ENCODE measurements at regions not wholly inside any gene's neighbourhood (a gene's known extent, or its start where the extent isn't known, plus 50 kb on each side); places are given as distances from the start of the nearest gene placed in this dataset.

DNA sequence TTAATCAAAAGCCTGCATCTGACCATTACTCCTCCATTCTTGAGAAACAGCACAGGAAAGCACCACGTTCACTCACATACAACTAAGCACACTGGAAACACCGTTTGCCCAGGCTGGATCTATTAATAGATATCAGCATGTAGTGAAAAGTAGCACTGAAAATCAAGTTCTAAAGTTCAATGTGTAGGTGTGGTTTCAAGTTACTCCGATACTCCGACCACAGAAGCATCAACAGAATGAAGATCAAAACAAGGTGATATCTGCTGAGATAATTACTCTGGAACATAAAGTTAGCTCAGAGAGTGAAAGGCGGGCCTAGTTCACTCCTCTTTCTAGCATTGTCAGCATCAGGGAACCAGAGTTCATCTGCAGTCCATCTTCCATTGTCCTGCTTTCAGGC lies 1367.4 kb upstream of the ACVR2A start:
- TF ChIP-seq, protein P1, sequence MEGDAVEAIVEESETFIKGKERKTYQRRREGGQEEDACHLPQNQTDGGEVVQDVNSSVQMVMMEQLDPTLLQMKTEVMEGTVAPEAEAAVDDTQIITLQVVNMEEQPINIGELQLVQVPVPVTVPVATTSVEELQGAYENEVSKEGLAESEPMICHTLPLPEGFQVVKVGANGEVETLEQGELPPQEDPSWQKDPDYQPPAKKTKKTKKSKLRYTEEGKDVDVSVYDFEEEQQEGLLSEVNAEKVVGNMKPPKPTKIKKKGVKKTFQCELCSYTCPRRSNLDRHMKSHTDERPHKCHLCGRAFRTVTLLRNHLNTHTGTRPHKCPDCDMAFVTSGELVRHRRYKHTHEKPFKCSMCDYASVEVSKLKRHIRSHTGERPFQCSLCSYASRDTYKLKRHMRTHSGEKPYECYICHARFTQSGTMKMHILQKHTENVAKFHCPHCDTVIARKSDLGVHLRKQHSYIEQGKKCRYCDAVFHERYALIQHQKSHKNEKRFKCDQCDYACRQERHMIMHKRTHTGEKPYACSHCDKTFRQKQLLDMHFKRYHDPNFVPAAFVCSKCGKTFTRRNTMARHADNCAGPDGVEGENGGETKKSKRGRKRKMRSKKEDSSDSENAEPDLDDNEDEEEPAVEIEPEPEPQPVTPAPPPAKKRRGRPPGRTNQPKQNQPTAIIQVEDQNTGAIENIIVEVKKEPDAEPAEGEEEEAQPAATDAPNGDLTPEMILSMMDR (IDR thresholded peaks at IDR 0.05) = no peak
- no peak for TF ChIP-seq POLR2A (IDR thresholded peaks at IDR 0.05)
